ENCODE measurements at regions not wholly inside any gene's neighbourhood (a gene's known extent, or its start where the extent isn't known, plus 50 kb on each side); places are given as distances from the start of the nearest gene placed in this dataset.

GRCh38 chr4:20629186-20630106 is 70.8 kb upstream of the PACRGL start:
- Histone ChIP-seq H3K4me3 (ENCODE audit: low read depth in 1 of 5, low read length in 5 of 5) (no peak overlapping the region), H3K27ac (ENCODE audit: low read depth, low read length) (no peak overlapping the region), H3K9me3 (ENCODE audit: control insufficient read depth in 5 of 5, low read length in 5 of 5) (no peaks in the 10 kb centered on the region), H3K27me3 (ENCODE audit: control insufficient read depth in 5 of 5, insufficient read depth in 4 of 5, low read length in 5 of 5) (no peaks in the 10 kb centered on the region), H3K4me1 (ENCODE audit: control insufficient read depth in 5 of 5, insufficient read depth in 5 of 5, low read length in 5 of 5) (peaks cover 0 to 8% (median 4%) of the 10 kb centered on the region in 5 donors), H3K36me3 (ENCODE audit: control insufficient read depth in 5 of 5, insufficient read depth in 5 of 5, low read length in 5 of 5) (no peaks in the 10 kb centered on the region), H3K9ac (ENCODE audit: low read length in 5 of 5) (no peak overlapping the region)

- Histone ChIP-seq H3K9ac (ENCODE audit: low read length in 5 of 5) (no peak overlapping the region), H3K9me3 (ENCODE audit: control insufficient read depth in 5 of 5, low read length in 5 of 5) (no peaks in the 10 kb centered on the region), H3K4me1 (ENCODE audit: control insufficient read depth in 5 of 5, insufficient read depth in 5 of 5, low read length in 5 of 5) (no peaks in the 10 kb centered on the region), H3K36me3 (ENCODE audit: control insufficient read depth in 5 of 5, insufficient read depth in 5 of 5, low read length in 5 of 5) (no peaks in the 10 kb centered on the region), H3K4me3 (ENCODE audit: low read depth in 1 of 5, low read length in 5 of 5) (no peak overlapping the region), H3K27ac (ENCODE audit: low read depth, low read length) (no peak overlapping the region), H3K27me3 (ENCODE audit: control insufficient read depth in 5 of 5, insufficient read depth in 4 of 5, low read length in 5 of 5) (no peaks in the 10 kb centered on the region)
Observed at GRCh38 chr4:20638825-20639224, 61.4 kb upstream of the PACRGL start.

DNA sequence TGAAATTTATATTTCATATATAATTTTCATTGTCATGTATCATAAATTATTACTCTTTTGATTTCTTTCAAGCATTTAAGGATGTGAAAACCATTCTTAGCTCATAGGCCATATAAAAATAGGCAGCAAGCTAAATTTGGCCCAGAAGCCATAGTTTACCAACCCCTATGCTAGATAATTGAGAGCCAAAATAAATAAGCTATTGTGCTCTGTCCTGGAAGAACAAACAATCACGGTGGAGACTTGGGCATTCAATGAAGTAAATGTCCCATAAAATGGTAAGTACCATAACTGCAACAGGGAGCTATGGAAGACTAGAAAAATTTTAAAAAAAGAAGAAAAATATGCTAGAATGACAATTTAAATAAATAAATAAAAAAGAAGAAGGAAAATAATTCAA is 60.9 kb upstream of the PACRGL start:
- Histone ChIP-seq H3K27me3 (ENCODE audit: control insufficient read depth in 5 of 5, insufficient read depth in 4 of 5, low read length in 5 of 5) (no peaks in the 10 kb centered on the region), H3K9ac (ENCODE audit: low read length in 5 of 5) (no peak overlapping the region), H3K4me1 (ENCODE audit: control insufficient read depth in 5 of 5, insufficient read depth in 5 of 5, low read length in 5 of 5) (no peaks in the 10 kb centered on the region), H3K27ac (ENCODE audit: low read depth, low read length) (no peak overlapping the region), H3K4me3 (ENCODE audit: low read depth in 1 of 5, low read length in 5 of 5) (no peak overlapping the region), H3K9me3 (ENCODE audit: control insufficient read depth in 5 of 5, low read length in 5 of 5) (no peaks in the 10 kb centered on the region), H3K36me3 (ENCODE audit: control insufficient read depth in 5 of 5, insufficient read depth in 5 of 5, low read length in 5 of 5) (no peaks in the 10 kb centered on the region)

DNA sequence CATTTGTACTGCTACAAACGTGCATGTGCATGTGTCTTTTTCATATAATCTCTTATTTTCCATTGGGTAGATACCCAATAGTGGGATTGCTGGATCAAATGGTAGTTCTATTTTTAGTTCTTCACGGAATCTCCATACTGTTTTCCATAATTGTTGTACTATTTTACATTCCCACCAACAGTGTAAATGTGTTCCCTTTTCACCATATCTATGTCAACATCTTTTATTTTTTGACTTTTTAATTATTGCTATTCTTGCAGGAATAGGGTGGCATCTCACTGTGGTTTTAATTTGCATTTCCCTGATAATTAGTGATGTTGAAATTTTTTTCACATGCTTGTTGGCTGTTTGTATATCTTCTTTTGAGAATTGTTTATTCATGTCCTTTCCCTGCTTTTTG is 59.3 kb upstream of the PACRGL start:
- no peaks in the 10 kb centered on the region for H3K27me3 ChIP-seq (ENCODE audit: control insufficient read depth in 5 of 5, insufficient read depth in 4 of 5, low read length in 5 of 5)
- no peaks in the 10 kb centered on the region for H3K9me3 ChIP-seq (ENCODE audit: control insufficient read depth in 5 of 5, low read length in 5 of 5)
- peaks cover 0 to 8% (median 4%) of the 10 kb centered on the region in 5 donors for H3K4me1 ChIP-seq (ENCODE audit: control insufficient read depth in 5 of 5, insufficient read depth in 5 of 5, low read length in 5 of 5)
- H3K36me3 ChIP-seq (ENCODE audit: control insufficient read depth in 5 of 5, insufficient read depth in 5 of 5, low read length in 5 of 5) = no peaks in the 10 kb centered on the region
- no peak overlapping the region for H3K9ac ChIP-seq (ENCODE audit: low read length in 5 of 5)
- H3K4me3 ChIP-seq (ENCODE audit: low read depth in 1 of 5, low read length in 5 of 5) = no peak overlapping the region
- no peak overlapping the region for H3K27ac ChIP-seq (ENCODE audit: low read depth, low read length)

GRCh38 chr4:20641976-20642375 is 58.3 kb upstream of the PACRGL start:
- H3K9me3 ChIP-seq (ENCODE audit: control insufficient read depth in 5 of 5, low read length in 5 of 5) = no peaks in the 10 kb centered on the region
- H3K27ac ChIP-seq (ENCODE audit: low read depth, low read length) = no peak overlapping the region
- no peak overlapping the region for H3K9ac ChIP-seq (ENCODE audit: low read length in 5 of 5)
- H3K4me1 ChIP-seq (ENCODE audit: control insufficient read depth in 5 of 5, insufficient read depth in 5 of 5, low read length in 5 of 5) = peaks cover 0 to 17% (median 11%) of the 10 kb centered on the region in 5 donors
- H3K36me3 ChIP-seq (ENCODE audit: control insufficient read depth in 5 of 5, insufficient read depth in 5 of 5, low read length in 5 of 5) = no peaks in the 10 kb centered on the region
- no peaks in the 10 kb centered on the region for H3K27me3 ChIP-seq (ENCODE audit: control insufficient read depth in 5 of 5, insufficient read depth in 4 of 5, low read length in 5 of 5)
- H3K4me3 ChIP-seq (ENCODE audit: low read depth in 1 of 5, low read length in 5 of 5) = no peak overlapping the region

GRCh38 chr4:20643631-20644030 is 56.6 kb upstream of the PACRGL start:
- Histone ChIP-seq H3K27ac (ENCODE audit: low read depth, low read length) (no peak overlapping the region), H3K9ac (ENCODE audit: low read length in 5 of 5) (no peak overlapping the region), H3K4me1 (ENCODE audit: control insufficient read depth in 5 of 5, insufficient read depth in 5 of 5, low read length in 5 of 5) (peaks cover 0 to 34% (median 24%) of the 10 kb centered on the region in 5 donors), H3K27me3 (ENCODE audit: control insufficient read depth in 5 of 5, insufficient read depth in 4 of 5, low read length in 5 of 5) (no peaks in the 10 kb centered on the region), H3K9me3 (ENCODE audit: control insufficient read depth in 5 of 5, low read length in 5 of 5) (no peaks in the 10 kb centered on the region), H3K4me3 (ENCODE audit: low read depth in 1 of 5, low read length in 5 of 5) (no peak overlapping the region), H3K36me3 (ENCODE audit: control insufficient read depth in 5 of 5, insufficient read depth in 5 of 5, low read length in 5 of 5) (no peaks in the 10 kb centered on the region)

DNA sequence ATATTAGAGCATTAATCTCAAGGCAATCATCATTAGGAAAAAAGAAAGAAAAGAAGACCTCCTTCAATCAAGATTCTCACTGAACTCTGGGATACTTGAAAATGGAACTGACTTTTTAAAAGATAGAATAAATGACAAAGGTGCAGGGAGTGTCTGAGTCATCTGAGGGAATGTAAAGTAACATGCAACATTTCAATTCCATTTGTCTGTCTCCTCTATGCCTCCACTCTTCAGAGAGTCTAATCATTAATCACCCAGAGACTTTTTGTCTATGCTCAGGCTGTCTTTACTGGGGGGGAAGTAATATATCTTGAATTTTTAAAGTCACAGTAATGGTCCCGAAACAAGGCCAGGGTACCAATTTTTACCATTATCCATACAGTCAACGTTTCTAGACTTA is 55.0 kb upstream of the PACRGL start:
- H3K4me3 ChIP-seq (ENCODE audit: low read depth in 1 of 5, low read length in 5 of 5) = no peak overlapping the region

DNA sequence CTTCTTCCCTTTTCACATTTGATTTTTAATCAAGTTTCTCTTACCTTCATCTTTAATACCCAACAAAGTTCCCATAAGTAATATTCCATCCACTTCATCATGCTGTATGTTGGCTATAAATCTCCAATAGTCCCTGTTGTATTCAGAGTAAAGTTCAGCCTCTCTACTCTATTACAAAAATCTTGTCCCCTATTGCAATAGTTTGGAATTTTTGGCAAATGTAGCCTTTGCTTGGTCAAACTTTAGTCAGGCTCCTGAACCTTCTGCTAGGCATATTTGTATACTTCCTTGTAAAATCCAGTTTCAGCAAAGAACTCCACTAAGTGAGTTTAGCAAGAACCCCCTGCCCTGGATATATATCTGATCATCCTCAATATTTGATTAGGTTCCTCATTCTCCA is 54.0 kb upstream of the PACRGL start:
- no peaks in the 10 kb centered on the region for H3K27me3 ChIP-seq (ENCODE audit: control insufficient read depth in 5 of 5, insufficient read depth in 4 of 5, low read length in 5 of 5)
- H3K9me3 ChIP-seq (ENCODE audit: control insufficient read depth in 5 of 5, low read length in 5 of 5) = peaks cover 0 to 3% (median 0%) of the 10 kb centered on the region in 5 donors
- peaks cover 0 to 35% (median 24%) of the 10 kb centered on the region in 5 donors for H3K4me1 ChIP-seq (ENCODE audit: control insufficient read depth in 5 of 5, insufficient read depth in 5 of 5, low read length in 5 of 5)
- no peaks in the 10 kb centered on the region for H3K36me3 ChIP-seq (ENCODE audit: control insufficient read depth in 5 of 5, insufficient read depth in 5 of 5, low read length in 5 of 5)
- peak overlapping the region; percentile 88 for H3K27ac ChIP-seq (ENCODE audit: low read depth, low read length)
- no peak overlapping the region for H3K9ac ChIP-seq (ENCODE audit: low read length in 5 of 5)
- H3K4me3 ChIP-seq (ENCODE audit: low read depth in 1 of 5, low read length in 5 of 5) = no peak overlapping the region

More for the DNA sequence above, 55.0 kb upstream of the PACRGL start:
- Histone ChIP-seq H3K9ac (ENCODE audit: low read length in 5 of 5) (no peak overlapping the region), H3K9me3 (ENCODE audit: control insufficient read depth in 5 of 5, low read length in 5 of 5) (no peaks in the 10 kb centered on the region), H3K4me1 (ENCODE audit: control insufficient read depth in 5 of 5, insufficient read depth in 5 of 5, low read length in 5 of 5) (peaks cover 0 to 35% (median 24%) of the 10 kb centered on the region in 5 donors), H3K27ac (ENCODE audit: low read depth, low read length) (no peak overlapping the region), H3K36me3 (ENCODE audit: control insufficient read depth in 5 of 5, insufficient read depth in 5 of 5, low read length in 5 of 5) (no peaks in the 10 kb centered on the region), H3K27me3 (ENCODE audit: control insufficient read depth in 5 of 5, insufficient read depth in 4 of 5, low read length in 5 of 5) (no peaks in the 10 kb centered on the region)

Data from subcutaneous abdominal adipose tissue (tissue), 5 donors.